H1 (cell line): ENCODE measurements at regions not wholly inside any gene's neighbourhood (a gene's known extent, or its start where the extent isn't known, plus 50 kb on each side); places are given as distances from the start of the nearest gene placed in this dataset.

Source experiments
- ASH2L ChIP-seq: fragments of 200-600, 300-600 bp; sonication (generic); IDR thresholded peaks from one replicate; pipeline ENCODE4 v1.7.1; 2017; ENCODE audit warnings: low read length
- KDM1A ChIP-seq: fragments of 200-600, 300-600 bp; sonication (generic); IDR thresholded peaks from 2 replicates; pipeline ENCODE4 v1.7.1; 2016; ENCODE audit warnings: mild to moderate bottlenecking, low read length, borderline replicate concordance
- KDM5A ChIP-seq: fragments of 200-600 bp; IDR thresholded peaks from 2 replicates; pipeline ENCODE4 v1.7.1; 2012; ENCODE audit warnings: mild to moderate bottlenecking, low read length, inconsistent platforms, mixed read lengths
- PHF8 ChIP-seq: fragments of 200-600 bp; sonication (generic); conservative IDR thresholded peaks from 2 replicates; pipeline ENCODE4 v1.7.1; 2012; ENCODE audit warnings: low read depth, mild to moderate bottlenecking, inconsistent platforms, low read length, moderate library complexity
- POLR2A ChIP-seq, 2 experiments: IDR thresholded peaks; 1 replicate in 1 of 2; 2 replicates in 1 of 2; pipeline ENCODE4 v1.6.1; 2011; ENCODE audit warnings: low read depth in 2 of 2, low read length in 2 of 2, mild to moderate bottlenecking in 2 of 2; ENCODE audit errors: control extremely low read depth in 1 of 2
- RXRA ChIP-seq: IDR thresholded peaks from 2 replicates; pipeline ENCODE4 v1.6.1; 2011; ENCODE audit warnings: low read depth, mild to moderate bottlenecking, low read length, moderate library complexity; ENCODE audit not compliant: insufficient read depth

DNA sequence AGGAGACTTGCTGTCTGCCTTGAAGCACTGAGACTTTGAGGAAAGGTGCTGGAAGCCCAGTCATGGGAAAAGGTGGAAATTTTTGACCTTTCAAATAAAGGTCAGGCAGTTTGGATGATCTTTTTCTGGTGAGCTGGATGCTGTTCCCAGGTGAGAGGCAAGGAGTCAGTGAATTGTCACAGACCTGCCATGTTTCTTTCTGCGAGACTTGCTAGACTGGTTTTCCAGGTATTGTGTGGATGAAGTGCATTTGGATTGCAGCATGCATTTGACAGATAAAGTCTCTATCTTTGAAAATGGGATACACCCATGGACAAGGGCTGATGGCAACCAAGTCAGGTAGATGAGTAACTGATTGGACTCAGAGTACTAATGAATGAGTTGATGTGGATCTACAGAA is 65.7 kb upstream of the NHLH2 start (continued):
- TF ChIP-seq KDM1A (no peak), KDM5A (no peak), ASH2L (no peak), POLR2A (IDR thresholded peaks at IDR 0.05; ENCODE audit: control extremely low read depth in 1 of 2, low read depth in 2 of 2, low read length in 2 of 2) (no peak), PHF8 (no peak), RXRA (no peak)
